GM18511 (cell line): ENCODE measurements at regions not wholly inside any gene's neighbourhood (a gene's known extent, or its start where the extent isn't known, plus 50 kb on each side); places are given as distances from the start of the nearest gene placed in this dataset.
"Not testable (repeated sequence)": the region's sequence is repeated elsewhere in the genome, so short reads cannot be mapped to it uniquely, and the experiment has no call there.

Experiments
- ATAC-seq: cut with Tn5 transposase; IDR thresholded peaks from one replicate; pipeline ENCODE4 v1.9.1; 2021; ENCODE audit warnings: mild to moderate bottlenecking, moderate library complexity; ENCODE audit not compliant: unreplicated experiment

DNA sequence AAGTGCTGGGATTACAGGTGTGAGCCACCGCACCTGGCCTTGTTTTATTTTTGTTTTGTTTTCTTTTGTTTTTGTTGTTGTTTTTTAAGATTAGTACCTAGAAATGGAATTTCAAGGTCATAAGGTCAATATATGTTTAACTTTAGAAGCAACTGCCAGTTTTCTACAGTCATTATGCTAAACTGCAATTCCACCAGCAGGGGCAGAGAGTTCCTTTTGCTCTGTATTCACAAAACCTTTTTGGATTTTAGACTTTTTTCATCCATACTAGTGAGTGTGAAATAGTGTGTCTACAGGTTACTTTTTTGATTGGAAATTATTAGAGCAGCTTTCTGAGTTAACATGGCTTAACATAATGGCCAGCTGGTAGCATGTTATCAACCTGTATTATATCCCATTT lies 580.6 kb downstream of the TRIML1 start:
- no peak for ATAC-seq

DNA sequence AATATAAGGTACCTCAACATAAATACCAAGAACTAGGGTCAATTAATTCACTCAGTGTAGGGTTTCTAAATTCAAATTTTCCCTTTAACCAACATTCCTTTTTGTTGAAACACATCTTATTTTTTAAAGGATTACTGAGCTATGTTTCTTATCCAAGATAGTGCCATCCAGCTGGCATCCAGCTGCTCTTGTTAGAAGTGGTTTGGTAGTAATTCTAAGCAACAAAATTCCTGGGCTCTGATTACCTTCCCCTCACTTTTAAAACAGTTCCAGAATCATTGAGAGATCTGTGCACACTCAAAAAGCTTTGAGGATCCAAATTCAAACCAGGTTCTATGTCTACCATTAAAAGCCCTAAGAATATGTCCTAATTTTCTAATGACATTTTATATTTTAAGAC lies 583.7 kb downstream of the TRIML1 start:
- ATAC-seq = no peak

DNA sequence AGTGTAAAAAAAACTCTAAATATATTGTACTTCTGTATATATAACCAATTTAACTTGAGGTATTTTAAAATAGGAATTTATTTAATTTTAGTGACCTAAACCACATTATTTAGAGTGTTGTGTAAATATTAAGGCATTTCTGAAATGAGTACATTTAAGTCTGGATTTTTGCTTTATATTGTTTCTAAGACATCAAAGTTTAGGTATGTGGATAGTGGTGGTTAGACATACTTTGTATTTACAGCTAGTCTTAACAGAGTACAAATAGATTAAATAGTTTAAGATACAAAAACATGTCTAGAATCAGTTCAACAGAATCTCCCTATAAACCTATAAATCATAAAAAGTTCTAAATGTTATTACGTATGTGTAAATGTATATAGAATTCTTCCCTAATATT lies 588.5 kb downstream of the TRIML1 start:
- ATAC-seq = no peak

DNA sequence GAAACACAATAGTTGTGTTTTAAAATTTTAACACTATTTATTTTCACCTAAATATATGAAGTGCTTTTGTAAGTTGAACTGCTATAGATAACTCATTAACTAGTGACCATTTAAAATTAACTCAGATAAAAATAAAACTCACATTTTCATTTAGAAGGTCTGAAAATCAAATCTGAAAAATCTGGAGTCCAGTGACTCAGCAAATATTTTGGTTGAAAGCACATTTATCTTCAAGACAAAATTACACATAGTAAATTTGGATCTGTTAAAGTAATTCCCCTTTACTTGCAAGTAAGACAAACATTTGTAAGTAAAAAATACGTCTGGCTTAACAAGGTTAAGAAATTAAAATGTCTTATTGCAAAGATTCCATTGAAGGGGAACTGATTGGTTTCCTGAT lies 589.1 kb downstream of the TRIML1 start:
- ATAC-seq = no peak

DNA sequence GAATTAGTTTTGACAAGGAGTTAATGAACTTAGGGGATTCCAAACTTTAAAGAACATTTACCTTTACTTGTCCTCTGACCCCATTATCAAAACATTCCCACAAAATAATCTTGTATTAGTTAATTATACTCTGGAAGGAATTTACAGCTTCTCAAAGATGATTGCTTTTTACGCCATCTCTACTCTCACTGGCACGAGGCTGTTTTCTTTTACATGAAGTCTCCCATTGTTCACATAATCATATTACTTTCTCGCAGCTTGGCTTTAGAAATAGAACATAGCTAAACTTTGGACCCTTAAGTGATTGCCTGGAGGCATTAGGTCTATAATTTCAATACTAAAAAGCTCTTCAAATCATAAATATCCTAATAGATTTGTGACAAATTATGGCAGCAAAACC lies 592.9 kb downstream of the TRIML1 start:
- no peak for ATAC-seq

DNA sequence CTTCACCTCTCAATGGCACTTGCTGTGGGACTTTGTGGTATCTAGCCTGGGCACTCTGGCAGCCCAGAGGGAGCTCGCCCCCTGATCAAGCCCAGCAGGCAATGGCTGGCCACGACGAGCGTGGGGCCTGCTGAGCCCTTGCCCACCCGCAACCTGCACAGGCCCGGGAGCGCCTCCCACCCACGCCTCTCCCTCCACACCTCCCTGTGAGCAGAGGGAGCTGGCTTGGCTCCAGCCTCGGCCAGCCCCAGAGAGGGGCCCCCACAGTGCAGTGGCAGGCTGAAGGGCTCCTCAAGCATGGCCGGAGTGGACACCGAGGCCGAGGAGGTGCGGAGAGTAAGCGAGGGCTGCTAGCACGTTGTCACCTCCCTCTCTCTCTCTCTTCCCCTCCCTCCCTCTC lies 595.8 kb downstream of the TRIML1 start:
- ATAC-seq = no peak

DNA sequence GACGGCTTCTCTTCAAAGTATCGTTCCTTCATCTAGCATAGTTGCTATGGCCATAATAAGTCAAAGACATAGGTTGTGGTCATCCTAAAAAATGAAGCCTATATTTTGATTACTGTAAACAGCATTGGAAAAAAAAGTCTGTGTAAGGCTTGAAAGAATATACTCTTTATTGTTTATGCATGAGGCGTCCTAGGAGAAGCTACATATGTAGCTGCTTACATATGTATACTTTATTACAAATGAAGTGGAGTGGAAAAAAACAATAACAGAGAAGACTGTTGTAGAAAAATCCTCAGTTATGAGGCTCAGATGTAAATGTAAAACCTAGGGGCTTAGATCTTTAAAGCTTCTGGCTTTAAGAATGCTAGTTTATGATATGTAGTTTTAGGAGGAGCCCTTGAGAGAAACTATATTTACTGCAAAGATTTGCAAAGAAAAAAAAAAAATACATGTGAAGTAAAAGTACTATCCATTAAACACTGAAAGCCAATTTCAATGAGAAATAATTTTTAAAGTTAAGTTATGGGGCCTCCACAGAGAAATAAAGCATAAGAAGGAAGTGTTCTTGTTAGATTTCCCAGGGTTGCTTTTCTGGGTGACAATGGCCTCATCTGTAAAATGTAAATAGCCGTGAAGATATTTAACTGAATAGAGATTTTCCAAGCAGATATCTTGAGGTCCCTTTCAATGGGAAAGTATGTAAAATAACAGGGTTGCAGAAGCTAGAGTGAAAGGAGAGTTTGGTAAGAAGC lies 598.2 kb downstream of the TRIML1 start:
- no peak for ATAC-seq

DNA sequence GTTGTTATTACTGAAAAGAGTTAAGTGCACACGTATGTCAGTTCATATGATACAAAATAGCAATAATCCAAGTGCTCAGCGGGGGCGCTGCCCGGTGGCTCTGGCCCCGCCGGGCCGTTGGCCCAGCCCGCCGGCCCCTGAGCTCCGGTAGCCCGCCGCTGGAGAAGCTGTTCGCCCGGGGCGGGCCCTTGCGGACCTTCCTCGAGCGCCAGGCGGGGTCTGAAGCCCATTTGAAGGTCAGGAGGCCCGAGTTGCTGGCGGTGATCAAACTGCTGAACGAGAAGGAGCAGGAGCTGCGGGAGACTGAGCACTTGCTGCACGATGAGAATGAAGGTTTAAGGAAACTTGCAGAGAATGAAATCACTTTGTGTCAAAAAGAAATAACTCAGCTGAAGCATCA lies 599.0 kb downstream of the TRIML1 start:
- not testable (repeated sequence) for ATAC-seq

DNA sequence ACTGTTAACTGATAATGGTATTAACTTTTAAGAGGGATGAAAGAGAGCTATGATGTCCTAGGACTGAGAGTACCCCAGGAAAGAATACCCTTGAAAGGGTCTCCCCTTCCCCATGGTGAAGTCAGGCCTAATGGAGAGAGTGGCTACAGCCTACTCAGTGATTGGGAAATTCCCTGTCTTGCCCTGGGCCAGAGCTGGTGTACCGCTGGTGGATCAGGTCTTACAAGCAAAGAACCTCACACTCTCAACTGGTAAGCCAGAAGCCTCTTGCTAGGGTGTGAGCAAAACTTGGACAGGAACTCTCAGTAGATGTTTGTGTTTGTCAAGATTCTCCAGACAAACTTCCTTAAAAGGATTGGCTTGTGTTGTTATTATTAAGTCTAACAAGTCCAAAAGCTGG lies 600.9 kb downstream of the TRIML1 start:
- ATAC-seq = not testable (repeated sequence)

DNA sequence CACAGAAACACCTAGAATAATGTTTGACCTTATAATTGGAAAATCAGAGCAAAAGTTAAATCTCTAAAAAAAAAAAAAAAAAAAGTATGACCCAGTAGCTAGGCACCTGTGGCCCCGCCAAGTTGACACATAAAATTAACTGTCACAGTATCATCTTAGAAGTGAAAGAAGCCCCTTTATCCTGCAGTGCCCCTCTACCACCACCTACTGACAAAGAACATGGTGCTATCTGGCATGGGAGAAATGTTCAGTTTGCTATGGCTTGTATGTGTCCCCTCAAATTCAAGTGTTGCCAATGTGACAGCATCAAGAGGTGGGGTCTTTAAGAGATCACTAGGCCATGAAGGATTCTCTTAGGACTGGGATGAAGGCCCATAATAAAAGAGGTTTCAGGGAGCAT lies 601.5 kb downstream of the TRIML1 start:
- not testable (repeated sequence) for ATAC-seq

DNA sequence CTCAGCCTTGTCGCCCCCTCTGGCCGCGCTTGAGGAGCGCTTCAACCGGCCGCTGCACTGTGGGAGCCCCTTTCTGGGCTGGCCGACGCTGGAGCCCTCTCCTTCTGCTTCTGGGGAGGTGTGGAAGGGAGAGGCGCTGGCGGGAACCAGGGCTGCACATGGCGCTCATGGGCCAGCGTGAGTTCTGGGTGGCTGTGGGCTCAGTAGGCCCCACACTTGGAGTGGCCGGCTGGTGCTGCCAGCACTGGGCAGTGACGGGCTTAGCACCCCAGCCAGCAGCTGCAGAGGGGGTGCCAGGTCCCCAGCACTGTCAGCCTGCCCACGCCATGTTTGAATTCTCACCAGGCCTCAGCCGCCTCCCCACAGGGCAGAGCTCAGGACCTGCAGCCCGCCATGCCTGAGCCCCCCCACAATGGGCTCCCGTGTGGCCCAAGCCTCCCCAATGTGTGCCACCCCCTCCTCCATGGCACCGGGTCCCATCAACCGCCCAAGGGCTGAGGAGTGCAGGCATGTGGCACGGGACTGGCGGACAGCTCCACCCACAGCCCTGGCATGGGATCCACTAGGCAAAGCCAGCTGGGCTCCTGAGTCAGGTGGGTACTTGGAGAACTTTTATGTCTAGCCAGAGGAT lies 615.2 kb downstream of the TRIML1 start:
- ATAC-seq = no peak

DNA sequence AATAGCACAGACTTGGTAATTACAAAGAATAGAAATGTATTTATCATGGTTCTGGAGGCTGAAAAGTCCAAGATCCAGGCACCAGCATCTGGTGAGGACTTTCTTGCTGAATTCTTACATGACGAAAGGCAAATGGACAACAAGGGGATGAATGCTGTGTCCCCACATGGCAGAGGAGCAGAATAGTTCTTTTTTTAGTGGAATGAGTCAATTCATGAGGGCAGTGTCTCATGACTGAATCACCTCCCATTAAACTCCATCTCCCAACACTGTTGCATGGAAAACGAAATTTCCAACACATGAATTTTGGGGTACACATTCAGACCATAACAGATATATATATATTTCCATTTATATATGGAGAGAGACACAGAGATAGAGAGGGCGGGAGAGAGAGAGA lies 628.3 kb downstream of the TRIML1 start:
- ATAC-seq = no peak

DNA sequence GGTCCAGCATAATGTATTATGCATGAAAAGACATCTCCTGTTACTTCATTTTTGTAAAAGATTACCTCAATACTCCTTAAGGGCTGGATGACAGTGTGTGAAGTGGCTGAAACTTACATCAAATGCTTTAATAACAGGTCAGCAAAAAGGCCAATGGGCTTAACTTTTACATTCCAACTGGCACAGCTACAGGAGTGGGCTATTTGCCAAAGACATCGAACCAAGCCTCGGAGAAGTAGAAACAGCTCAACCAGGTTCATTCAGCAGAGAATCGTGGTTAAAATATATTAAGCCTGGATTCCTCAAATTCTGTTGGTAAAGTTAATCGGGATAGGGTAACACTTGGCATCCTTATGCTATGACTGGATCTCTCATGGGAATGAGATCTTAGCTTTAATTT lies 639.7 kb downstream of the TRIML1 start:
- no peak for ATAC-seq

DNA sequence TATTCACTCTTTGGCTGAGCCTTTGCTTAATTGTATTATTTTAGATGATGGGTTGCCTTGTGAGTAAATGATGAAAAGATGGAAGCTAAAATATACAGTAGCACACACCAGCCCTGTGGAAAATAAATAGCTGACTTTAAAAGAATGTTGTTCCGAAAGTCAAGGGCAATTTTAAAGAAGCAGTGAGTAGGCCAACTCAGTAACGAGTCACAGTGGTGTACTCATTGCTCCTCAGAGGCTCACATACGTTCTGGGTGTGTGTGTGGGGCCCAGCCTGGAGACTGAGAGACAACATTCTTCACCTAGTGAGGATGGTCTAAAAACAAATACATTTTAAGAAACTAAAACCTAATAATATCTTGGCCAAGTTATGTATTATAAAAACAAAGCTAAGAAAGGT lies 640.3 kb downstream of the TRIML1 start:
- ATAC-seq = no peak

DNA sequence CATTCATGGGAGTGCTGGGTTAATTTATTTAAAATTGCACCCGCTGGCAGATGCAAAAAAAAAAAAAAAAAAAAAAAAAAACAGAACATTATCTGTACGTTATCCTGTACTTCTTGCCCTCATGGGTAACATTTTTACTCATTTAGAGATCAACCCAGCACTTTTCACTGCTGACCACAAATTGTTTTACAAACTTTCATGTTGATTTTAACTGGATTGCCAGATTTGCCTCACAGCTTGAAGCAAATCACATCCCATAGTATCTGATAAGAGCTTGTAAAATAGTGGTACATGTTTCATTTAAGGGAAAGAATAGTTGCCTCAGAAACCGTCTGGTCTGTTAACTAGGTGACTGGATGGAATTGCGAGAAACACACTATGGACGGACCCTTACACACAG lies 640.8 kb downstream of the TRIML1 start:
- no peak for ATAC-seq

DNA sequence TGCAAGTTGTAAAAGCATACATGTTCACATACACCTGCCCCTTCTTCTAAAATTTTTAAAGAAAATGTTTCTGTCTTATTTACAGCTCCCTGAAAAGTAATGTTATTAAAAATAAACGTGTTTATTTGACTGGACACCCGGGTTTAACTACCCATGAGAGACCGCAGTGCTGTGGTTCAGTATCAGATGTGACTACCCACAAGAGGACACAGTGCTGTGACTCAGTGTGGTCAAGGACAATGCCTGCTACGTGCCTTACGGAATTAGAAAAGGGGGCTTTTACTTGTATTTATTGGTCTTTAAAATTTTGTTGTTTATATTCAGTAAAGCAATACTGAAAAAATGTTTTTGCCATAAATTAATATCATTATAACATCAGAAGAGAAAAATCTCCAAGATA lies 641.4 kb downstream of the TRIML1 start:
- no peak for ATAC-seq

DNA sequence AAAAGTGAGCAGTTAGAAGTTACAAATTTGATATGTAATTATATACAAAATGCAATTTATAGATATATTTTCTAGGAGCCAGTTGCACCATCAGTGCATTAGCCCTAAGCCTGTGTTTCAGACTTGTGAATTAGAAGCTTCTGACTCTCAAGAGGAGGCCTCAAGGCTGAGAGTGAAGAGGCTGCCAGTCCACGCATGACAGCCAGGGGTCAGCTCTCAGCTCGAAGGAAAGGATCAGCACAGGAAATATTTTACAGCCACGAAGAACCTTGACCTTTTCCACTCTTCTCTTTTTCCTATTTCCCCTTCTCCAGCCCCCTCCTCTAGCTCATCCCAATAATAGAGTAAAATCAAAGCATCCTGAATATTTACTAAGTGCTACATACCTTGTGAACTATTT lies 642.4 kb downstream of the TRIML1 start:
- no peak for ATAC-seq

DNA sequence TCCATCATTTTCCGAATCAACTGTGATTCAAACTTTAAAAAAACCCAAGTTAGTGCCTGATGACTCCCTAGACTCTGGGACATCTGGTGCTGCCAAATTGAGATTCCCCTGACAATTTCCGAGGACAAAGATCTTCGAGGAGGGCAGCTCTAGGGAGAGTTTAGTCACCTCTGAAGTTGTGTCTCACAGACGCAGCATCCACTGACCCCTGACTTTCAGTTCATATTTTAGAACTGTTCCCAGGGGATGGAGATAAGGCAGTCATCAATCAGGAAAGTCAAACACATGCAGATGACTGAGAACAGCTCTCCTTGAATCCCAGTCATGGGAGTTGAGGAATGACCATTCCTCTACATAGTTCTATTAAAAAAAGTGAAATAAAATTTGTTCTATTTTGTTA lies 643.9 kb downstream of the TRIML1 start:
- no peak for ATAC-seq

DNA sequence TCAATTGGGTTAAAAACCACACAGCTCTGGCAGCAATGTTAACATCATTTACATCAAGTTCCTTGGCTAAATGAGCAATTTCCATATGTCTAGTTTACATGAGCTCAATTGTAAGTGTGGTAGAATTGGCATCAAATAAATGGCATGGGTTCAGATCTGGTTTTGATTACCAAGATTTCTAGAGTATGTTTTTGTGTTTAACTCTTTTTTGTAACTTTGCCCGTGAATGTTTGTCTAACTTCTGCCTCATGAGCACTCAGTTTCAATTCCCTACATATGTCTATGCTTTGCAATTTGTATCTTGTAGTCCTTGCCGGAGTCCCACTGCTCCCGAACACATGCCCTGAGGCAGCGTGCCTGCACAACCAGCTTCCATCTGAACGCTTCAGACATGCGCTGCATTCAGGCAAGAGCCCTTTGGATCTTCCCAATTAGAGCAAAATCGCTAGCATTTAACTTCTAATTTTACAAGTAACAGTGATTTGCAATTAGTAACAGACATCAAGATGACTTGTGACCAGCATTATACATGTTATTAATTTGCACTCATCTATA lies 644.4 kb downstream of the TRIML1 start:
- ATAC-seq = no peak

DNA sequence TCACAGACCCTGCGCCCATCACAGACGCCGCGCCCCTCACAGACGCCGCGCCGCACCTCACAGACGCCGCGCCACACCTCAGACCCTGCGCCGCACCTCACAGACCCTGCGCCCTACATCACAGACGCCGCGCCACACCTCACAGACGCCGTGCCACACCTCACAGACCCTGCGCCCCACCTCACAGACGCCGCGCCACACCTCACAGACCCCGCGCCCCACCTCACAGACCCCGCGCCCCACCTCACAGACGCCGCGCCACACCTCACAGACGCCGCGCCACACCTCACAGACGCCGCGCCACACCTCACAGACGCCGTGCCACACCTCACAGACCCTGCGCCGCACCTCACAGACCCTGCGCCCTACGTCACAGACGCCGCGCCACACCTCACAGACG lies 657.4 kb downstream of the TRIML1 start:
- ATAC-seq = not testable (repeated sequence)

DNA sequence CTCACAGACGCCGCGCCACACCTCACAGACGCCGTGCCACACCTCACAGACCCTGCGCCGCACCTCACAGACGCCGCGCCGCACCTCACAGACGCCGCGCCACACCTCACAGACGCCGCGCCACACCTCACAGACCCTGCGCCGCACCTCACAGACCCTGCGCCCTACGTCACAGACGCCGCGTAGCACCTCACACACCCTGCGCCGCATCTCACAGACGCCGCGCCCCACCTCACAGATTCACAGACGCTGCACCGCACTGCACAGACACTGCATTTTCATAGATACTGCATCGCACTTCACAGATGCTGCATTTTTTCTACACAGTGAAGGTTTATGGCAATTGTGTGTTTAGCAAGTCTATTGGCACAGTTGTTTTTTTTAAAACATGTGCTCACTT lies 657.8 kb downstream of the TRIML1 start:
- ATAC-seq = not testable (repeated sequence)

DNA sequence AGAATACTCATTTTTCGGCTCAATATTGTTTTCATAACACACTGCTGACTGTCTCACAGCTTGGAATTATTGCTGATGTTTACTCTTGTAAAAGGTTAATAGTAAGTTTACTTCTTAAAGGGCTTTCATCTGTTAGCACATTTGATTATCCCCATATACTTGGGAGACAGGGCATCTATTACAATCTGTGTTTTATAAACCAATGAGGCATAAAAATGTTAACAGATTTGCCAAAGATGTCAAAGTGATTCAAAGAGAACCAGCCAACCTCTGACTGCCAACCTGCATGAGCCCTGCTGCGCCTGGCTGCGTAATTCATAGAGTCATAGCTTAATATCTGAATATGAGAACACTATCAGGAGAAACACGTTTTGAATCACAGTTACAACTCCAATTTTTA lies 665.6 kb downstream of the TRIML1 start:
- no peak for ATAC-seq

DNA sequence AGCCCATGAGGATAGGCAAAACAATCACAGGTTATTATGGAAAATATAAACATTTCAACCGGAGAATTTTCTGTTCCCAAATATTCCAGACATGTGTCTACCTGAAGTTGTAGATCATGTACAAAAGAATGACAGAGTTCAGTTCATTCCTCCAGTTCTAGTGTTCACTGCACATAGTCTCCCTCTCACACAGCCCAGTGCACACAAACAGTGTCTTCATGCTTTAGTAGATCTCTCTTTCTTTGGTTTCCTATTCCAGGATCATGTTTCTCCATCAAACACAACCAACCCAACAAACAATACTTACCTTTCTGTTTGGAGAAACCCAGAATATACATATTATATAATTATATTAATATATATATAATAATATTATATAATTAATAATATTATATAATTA lies 671.9 kb downstream of the TRIML1 start:
- no peak for ATAC-seq
